Endodermal cell (in vitro differentiated cells): ENCODE measurements at regions not wholly inside any gene's neighbourhood (a gene's known extent, or its start where the extent isn't known, plus 50 kb on each side); places are given as distances from the start of the nearest gene placed in this dataset.

Source experiments
- DNase-seq: peaks from one replicate; pipeline ENCODE4 v3.0.0-alpha.2; 2017
- H3K27ac ChIP-seq: 2 replicates; pipeline ENCODE4 v1.5.1; 2013; ENCODE audit warnings: mild to moderate bottlenecking, low read depth, low read length, moderate library complexity
- H3K27me3 ChIP-seq: 2 replicates; pipeline ENCODE4 v1.6.1; 2013; ENCODE audit warnings: mild to moderate bottlenecking, low read length, moderate library complexity; ENCODE audit not compliant: insufficient read depth, control insufficient read depth, poor library complexity, severe bottlenecking
- H3K36me3 ChIP-seq: 2 replicates; pipeline ENCODE4 v1.7.0; 2013; ENCODE audit warnings: mild to moderate bottlenecking, low read length, moderate library complexity; ENCODE audit not compliant: control insufficient read depth, insufficient read depth
- H3K4me1 ChIP-seq: one replicate; pipeline ENCODE4 v1.7.0; 2013; ENCODE audit warnings: low read length; ENCODE audit not compliant: control insufficient read depth, insufficient read depth
- H3K4me3 ChIP-seq: 2 replicates; pipeline ENCODE4 v1.5.1; 2013; ENCODE audit warnings: mild to moderate bottlenecking, low read length, moderate library complexity
- H3K9ac ChIP-seq: 2 replicates; pipeline ENCODE4 v1.6.1; 2013; ENCODE audit warnings: mild to moderate bottlenecking, low read length, moderate library complexity; ENCODE audit not compliant: poor library complexity, severe bottlenecking; ENCODE audit errors: extremely low read depth
- H3K9me3 ChIP-seq: 2 replicates; pipeline ENCODE4 v1.6.1; 2013; ENCODE audit warnings: mild to moderate bottlenecking, low read length, moderate library complexity; ENCODE audit not compliant: control insufficient read depth
- H3K27ac Mint-ChIP-seq: 2 replicates; pipeline ENCODE4 v1.8.0; 2020; ENCODE audit warnings: mixed read lengths
- H3K27me3 Mint-ChIP-seq: 2 replicates; pipeline ENCODE4 v1.8.0; 2021; ENCODE audit warnings: mild to moderate bottlenecking, mixed read lengths; ENCODE audit not compliant: insufficient read depth
- H3K36me3 Mint-ChIP-seq: 2 replicates; pipeline ENCODE4 v1.8.0; 2020; ENCODE audit warnings: low read depth, mixed read lengths
- H3K4me1 Mint-ChIP-seq: 2 replicates; pipeline ENCODE4 v1.8.0; 2020; ENCODE audit warnings: mixed read lengths
- H3K4me3 Mint-ChIP-seq: 2 replicates; pipeline ENCODE4 v1.8.0; 2020; ENCODE audit warnings: mild to moderate bottlenecking, moderate library complexity, mixed read lengths
- H3K9me3 Mint-ChIP-seq: 2 replicates; pipeline ENCODE4 v1.8.0; 2020; ENCODE audit warnings: mild to moderate bottlenecking, mixed read lengths
- CTCF ChIP-seq: fragments of 200-600 bp; sonication (generic); conservative IDR thresholded peaks from 2 replicates; pipeline ENCODE4 v1.5.0; 2021; ENCODE audit warnings: antibody characterized with exemption, mild to moderate bottlenecking
- WGBS, 2 experiments: methylation state at CpG; one replicate each; pipeline versions ENCODE4 v1.1.5 to v1.1.7; 2013; ENCODE audit warnings: missing lambda C conversion rate in 2 of 2, mixed read lengths in 1 of 2; ENCODE audit not compliant: insufficient coverage in 1 of 2, insufficient read length in 1 of 2; 5-methylcytosine and 5-hydroxymethylcytosine counted together

GRCh38 chr18:55072698-55073097 is 113.4 kb upstream of the CCDC68 start:
- H3K9me3 Mint-ChIP-seq = no peaks in the 10 kb centered on the region
- Histone ChIP-seq H3K4me3 (no peak overlapping the region), H3K4me1 (no peaks in the 10 kb centered on the region), H3K27me3 (peaks cover 31% of the 10 kb centered on the region), H3K27ac (no peak overlapping the region), H3K36me3 (no peaks in the 10 kb centered on the region), H3K9me3 (no peaks in the 10 kb centered on the region), H3K9ac (no peak overlapping the region)
- H3K4me1 Mint-ChIP-seq = no peaks in the 10 kb centered on the region
- no peak overlapping the region for H3K27ac Mint-ChIP-seq
- peaks cover 24% of the 10 kb centered on the region for H3K27me3 Mint-ChIP-seq
- 94 to 96% methylated on average over 3 to 4 of the region's 4 CpGs for WGBS, 2 experiments
- H3K36me3 Mint-ChIP-seq = no peaks in the 10 kb centered on the region
- no peak for TF ChIP-seq CTCF
- DNase-seq = no peak
- no peak overlapping the region for H3K4me3 Mint-ChIP-seq

- Histone ChIP-seq H3K4me1 (no peaks in the 10 kb centered on the region), H3K9me3 (no peaks in the 10 kb centered on the region), H3K4me3 (no peak overlapping the region), H3K27me3 (peaks cover 34% of the 10 kb centered on the region), H3K27ac (no peak overlapping the region), H3K9ac (no peak overlapping the region), H3K36me3 (no peaks in the 10 kb centered on the region)
- Mint-ChIP-seq H3K27ac (no peak overlapping the region), H3K36me3 (no peaks in the 10 kb centered on the region), H3K4me3 (no peak overlapping the region), H3K9me3 (no peaks in the 10 kb centered on the region), H3K27me3 (peaks cover 28% of the 10 kb centered on the region), H3K4me1 (no peaks in the 10 kb centered on the region)
- no peak for DNase-seq
- 84 to 86% methylated on average over 2 of the region's 2 CpGs for WGBS, 2 experiments
- TF ChIP-seq CTCF = no peak
Measured at GRCh38 chr18:55072181-55072580, 112.9 kb upstream of the CCDC68 start.

- Mint-ChIP-seq H3K27me3 (peaks cover 45% of the 10 kb centered on the region), H3K27ac (no peak overlapping the region), H3K36me3 (no peaks in the 10 kb centered on the region), H3K4me1 (peaks cover 7% of the 10 kb centered on the region), H3K4me3 (no peak overlapping the region), H3K9me3 (no peaks in the 10 kb centered on the region)
- no peaks in the 10 kb centered on the region for H3K9me3 ChIP-seq
- WGBS, 2 experiments = 86 to 89% methylated on average over 1 to 6 of the region's 6 CpGs
- H3K27ac ChIP-seq = no peak overlapping the region
- no peak overlapping the region for H3K9ac ChIP-seq
- H3K4me3 ChIP-seq = no peak overlapping the region
- no peak for TF ChIP-seq CTCF
- H3K27me3 ChIP-seq = peaks cover 52% of the 10 kb centered on the region
- DNase-seq = no peak
- no peaks in the 10 kb centered on the region for H3K36me3 ChIP-seq
- peaks cover 4% of the 10 kb centered on the region for H3K4me1 ChIP-seq
Measured at GRCh38 chr18:55069497-55069896, 110.2 kb upstream of the CCDC68 start.
